NCI-H1930 (cell line): ENCODE measurements at regions not wholly inside any gene's neighbourhood (a gene's known extent, or its start where the extent isn't known, plus 50 kb on each side); places are given as distances from the start of the nearest gene placed in this dataset.

ENCODE experiments used
- DNase-seq, 2 experiments: peaks; one replicate each; lab custom pipeline; 2025; lab: John Stamatoyannopoulos, UW

DNA sequence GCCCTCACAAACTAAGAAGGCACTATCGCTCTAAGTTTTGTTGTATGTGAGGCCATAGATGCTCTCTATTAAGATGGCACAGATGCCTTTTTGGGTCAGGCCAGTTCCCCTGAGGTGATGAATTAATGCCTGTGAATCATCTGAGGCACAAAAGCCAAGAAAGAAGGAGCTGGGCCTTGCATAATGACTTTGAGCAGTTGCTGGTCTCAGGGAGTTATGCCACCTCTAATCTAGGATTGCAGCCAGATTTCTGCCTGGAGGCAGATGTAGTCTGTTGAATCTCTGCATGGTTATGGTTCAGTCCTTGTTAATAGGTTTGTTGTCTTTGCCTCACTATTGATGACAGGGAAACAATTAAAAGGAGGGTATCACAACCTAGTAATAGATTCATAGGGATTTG, 168.1 kb upstream of the CHRM3 start:
- no peak for DNase-seq

DNA sequence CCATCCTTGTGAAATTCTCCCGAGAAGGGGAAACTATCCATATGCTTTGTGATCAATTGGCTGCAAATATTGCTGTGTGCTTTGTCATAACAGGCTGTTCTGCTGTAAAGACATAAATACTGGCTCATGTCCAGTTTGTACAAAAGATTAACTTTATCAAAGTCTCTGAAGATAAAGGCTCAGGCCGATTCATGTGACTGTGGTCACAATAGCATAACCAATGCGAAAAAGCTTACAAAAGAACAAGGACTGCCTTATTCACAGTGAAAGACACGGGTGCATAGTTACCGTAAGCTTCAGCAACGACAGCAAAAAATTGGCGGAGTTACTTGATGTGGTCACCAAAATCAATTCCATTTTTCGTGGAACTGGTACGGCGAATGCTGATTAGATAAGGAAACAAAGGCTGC, 173.6 kb upstream of the CHRM3 start:
- DNase-seq: no peak

DNA sequence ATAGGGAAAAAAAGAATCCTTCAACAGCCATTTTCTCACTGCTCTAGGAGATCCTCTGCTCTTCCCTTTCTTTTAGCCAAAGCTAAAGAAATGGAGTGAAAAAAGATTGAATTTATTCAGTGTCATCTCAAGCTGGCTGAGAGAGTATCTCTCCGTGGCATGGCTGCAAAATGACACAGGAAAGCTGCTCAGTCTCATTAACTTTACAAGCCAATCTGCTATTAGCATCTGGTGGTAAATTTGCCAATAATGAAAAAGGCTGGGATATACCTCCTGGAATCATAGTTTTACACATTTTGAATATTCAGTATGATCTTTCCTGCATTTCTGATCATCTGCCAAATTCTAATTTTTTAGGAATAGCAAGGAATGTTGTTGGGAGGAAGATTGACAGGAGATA, 176.8 kb upstream of the CHRM3 start:
- no peak for DNase-seq

DNA sequence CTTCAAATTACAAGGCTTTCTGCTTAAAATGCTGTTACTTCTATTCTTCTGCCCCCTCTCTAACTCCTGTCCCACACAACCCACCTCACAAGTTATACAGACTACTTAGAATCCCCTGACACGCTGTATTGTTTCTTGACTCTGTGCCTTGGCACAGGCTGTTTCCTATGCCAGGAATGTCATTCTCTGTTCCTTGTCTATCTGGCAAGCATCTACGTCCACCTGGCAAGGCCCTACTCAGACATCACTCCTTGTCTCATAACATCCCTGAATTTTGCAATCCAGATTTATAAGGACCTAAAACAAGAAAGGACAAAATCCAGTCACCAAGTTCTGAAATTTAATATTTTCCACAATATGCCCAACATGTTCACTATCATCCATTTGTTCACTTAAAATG, 182.0 kb upstream of the CHRM3 start:
- DNase-seq: no peak

DNA sequence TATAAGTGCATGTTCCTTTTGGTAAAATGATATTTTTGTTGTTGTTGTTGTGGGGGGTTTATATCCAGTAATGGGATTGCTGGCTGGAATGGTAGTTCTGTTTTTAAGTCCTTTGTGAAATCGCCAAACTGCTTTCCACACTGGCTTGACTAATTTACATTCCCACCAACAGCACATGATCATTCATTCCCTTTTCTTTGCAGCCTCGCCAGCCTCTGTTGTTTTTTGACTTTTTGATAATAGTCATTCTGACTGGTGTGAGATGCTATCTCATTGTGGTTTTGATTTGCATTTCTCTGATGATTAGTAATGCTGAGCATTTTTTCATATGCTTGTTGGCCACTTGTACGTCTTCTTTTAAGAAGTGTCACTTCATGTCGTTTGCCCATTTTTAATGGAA, 188.5 kb upstream of the CHRM3 start:
- no peak for DNase-seq

DNA sequence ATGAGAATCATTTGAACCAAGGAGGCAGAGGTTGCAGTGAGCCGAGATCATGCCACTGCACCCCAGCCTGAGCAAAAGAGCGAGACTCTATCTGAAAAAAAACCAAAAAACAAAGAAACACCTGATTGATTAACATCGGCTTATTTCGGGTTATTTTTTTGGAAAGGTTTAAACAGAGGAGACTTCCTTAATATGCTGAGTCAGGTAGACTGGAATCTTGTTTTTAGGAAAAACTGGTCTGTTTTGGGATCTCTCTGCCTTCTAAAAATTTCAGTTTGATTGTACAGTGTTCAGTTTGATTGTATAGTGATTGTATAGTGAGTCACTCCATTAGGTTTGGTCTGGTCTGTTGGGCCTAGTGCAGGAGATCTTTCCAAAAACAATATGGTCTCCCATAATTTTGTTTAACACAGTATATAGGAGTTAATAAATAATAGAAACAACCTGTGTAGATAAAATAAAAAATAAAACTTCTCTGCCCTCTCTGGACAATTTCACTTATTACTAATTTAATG, 196.3 kb upstream of the CHRM3 start:
- DNase-seq: no peak

DNA sequence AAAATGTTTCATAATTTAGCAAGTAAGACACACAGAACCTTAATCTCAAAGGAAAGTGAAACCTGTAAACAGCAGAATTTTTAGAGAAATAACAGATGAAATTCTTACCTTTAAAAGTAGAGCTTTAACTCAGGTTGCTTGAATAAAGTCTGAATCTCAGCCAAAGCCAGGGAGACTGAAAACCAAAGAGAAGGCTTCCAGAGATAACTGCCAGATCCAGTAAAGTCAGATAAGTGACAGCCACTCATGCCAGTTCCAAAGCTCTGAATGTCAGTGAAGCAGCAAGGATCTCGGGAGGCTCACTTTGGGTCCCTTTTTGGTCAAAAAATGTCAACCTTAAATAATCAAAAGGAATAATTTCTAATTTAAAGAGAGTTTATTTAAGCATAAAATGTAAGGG, 199.9 kb upstream of the CHRM3 start:
- no peak for DNase-seq

DNA sequence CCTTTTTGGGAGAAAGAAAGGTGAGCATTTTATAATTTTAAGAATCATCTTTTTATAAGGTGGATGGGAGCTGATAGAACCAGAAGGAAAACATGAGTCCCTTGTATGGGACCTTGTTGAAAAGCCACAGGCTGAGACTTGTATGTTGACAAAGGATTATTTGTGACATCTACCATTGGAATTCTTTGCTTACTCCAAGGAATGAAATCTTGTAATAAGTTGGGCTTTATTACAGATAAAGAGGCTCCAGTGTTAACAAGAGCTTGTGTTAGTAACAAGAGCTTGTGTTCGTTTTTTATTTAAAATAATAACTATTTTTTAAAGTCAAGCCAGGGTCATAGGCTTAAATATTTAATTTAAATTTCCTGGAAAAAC, 201.1 kb upstream of the CHRM3 start:
- no peak for DNase-seq

DNA sequence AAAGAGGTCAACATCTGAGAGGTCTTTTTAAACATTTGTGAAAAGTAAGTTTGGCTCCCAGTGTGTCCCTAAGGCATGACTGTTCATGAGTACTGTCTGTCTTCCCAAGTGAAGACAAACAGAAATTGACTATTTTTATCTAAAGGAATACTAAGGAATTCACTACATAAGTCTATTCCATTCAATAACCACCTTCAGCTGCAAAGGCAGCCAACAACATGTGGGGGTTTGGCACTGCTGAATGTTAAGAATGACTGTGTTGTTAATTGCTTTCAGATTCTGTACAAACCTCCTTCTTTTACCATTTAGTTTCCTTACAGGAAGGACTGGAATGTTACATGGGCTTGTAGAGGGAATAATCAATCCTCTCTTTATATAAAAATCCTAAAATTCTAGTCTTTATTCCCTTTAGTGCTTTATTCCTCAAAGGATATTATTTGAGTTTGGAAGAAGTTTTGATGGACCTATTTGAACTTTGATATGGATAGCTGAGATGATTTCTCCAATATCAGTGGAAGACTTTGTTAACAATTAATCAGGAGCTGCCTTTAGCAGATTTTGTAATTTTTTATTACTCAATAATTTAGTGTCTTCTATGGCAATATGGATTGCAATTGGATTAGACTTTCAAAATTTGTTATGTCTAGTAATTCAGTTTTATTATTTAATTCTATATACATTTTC, 201.7 kb upstream of the CHRM3 start:
- DNase-seq: no peak

DNA sequence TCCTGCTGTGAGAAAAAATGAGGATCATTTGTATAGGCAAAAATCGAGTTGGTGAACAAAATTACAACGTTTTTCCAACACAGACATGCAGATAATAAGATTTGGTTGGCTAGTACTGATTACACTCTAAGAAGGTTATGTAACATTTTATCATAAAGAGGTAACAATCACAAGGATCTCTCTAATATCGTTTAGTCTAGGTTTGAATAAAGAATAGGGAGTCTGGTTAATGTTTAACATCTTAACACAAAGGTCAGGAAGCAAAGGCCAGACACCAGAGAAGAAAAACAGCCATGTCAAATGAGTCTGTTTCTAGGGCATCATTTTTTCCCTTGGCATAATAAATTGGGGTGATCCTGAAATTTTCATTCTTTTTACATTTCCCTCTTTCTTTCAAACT, 207.4 kb upstream of the CHRM3 start:
- no peak for DNase-seq

DNA sequence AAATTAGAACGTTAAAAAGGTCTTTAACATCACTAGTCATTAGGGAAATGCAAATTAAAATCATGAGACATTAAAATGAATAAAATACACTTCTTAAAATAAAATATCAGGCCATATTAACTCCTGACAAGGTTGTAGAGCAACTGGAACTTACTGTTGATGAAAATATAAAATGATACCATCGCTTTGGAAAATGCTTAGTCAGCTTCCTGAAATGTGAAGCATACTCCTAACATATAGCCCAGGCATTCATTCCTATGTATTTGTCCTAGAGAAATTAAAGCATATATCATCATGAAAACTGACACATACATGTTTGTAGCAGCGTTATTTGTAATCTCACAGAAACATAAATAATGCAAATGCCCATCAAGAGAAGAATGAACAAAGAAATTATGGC, 211.5 kb upstream of the CHRM3 start:
- no peak for DNase-seq

DNA sequence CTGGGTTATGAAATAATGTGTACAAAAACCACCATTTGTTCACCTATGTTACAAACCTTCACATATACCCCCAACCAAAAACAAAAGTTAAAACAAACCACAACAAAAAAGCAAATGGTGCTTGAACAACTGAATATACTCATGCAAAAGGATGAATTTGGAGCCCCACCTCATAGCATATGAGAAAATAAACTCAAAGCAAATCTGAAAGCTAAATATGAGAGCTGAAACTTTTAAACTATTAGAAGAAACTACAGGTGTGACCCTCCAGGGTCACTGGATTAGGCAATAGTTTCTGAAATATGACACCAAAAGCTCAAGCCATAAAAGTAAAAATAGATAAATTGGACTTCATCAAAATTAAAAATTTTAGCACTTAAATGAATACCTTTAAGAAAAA, 215.5 kb upstream of the CHRM3 start:
- no peak for DNase-seq

DNA sequence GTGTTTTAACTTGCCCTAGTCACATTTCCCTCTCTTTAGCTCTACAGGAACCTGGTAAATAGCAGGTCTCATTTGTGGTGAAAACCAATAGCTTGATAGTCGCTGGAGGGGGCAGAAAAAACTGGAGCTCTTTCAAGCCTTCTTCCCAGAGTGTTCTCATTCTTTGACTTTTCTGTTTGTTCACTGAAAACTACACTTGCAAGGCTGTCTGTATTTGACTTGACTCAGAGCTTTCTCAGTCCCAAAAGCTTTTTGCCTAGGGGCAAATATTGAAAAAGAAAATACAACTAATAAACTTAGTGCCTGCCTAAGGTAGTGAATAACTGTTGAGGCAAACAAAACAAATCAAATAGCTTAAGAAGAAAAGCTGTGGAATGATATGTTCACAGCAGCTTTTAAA, 217.1 kb upstream of the CHRM3 start:
- DNase-seq: no peak

DNA sequence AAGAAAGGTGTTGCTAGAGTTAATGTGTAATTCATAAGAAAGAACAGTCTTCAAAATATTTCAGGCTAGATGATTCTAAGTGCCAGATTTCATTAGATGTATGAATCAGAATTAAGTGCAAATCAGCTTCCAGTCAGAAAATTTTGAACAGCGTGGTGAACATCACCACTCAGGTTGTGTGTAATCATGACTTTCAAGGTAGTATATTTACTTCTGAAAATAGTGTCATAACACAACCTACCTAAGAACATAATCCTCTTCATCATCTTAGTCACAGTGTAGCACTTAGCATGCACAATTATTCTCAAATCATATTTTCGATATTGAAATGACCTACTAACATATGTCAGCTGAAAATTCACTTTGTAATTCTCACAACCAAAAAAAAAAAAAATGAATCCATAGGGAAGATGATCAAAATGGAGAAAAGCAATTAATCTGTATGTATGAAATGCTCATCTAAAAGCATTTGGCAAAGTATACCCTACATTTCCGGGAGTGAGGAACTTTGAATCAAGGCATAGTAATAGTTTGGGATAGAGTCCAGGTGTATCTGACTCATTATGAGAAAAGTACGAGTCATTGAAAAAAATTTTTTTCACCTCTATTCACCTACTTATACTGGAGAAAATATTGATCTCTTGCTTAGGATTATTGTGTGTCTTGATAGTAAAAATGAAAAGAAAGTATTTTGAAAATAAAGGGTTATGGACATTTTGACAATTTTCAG, 221.8 kb upstream of the CHRM3 start:
- no peak for DNase-seq

DNA sequence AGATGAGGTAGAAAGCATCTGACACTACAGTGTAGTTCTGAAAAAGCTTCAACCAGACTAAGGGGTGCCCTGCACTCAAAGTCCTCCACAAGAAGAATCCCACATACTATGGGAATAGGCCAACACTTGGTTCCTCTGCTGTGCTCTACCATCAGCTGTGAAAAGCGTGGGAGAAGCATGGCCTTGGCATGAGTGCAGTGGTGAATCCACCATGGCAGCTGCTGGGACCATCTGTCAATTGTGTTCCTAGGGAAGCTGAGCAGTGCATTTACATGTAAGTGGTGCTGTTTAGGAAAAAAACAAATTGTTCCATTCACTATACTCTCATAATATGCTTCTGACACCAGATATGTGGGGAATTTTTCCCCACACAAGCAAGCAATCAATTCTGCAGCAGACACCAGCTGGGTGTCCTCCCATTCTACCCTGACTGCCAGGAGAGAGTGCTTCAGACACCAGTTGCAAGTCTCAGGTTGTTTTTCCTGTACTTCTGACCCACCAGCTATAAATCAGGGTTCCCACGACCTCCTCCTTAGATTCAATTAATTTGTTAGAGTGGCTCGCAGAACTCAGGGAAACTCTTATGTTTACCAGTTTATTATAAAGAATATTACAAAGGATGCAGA, 230.8 kb upstream of the CHRM3 start:
- no peak for DNase-seq

DNA sequence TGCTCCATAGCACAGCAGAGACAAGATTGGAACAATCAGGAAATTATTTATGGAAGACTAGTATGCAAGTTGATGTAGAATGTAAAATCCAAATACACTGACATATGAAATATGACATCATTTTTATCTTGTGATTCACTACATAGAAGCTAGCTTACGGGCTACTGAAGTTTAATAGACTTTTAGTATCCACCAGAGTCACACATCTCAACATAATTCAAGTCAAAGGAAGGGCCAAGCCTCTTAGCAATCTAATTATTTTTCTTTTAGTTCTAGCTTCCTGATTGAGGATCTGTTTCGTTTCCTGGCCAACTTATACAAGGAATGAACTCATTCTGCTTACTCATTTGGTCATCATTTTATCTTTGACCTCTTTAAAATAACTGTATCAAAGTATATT, 234.4 kb upstream of the CHRM3 start:
- DNase-seq: no peak

DNA sequence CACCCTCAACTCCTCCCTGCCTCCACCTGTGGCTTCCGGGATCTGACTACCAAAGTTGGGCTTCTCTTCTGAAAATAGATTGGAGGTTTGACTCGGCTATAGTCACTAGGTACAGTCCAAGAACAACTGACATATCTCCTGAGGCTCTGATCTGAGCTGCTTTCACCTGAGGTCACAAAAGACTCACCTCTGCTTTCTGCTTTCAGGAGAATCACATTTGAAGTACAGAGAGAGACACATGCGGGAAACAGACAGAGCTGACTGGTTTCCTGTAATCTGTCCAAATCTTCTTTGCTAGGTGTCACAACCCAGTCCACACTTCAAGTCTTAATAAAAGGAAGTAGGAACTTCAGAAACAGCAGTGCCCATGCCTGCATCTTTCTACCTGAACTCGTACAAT, 245.4 kb upstream of the CHRM3 start:
- no peak for DNase-seq

DNA sequence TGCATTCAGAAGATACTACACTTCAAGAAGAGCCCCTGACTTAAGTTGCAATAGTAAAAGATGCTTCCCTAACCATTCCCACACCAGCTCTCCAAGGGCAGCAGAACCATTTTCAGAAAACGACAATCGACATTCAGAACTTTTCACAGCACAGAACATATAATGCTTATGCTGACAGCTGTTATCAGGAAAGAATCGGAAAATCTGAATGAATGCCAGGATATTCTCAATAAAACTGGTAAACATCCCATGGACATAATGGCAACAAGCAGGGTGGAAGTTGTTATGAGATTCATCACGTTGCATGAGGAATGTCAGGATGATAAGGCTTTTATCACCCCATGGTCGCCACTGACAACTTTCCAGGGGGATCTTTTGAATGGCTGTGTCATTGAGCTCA, 246.6 kb upstream of the CHRM3 start:
- DNase-seq: no peak

DNA sequence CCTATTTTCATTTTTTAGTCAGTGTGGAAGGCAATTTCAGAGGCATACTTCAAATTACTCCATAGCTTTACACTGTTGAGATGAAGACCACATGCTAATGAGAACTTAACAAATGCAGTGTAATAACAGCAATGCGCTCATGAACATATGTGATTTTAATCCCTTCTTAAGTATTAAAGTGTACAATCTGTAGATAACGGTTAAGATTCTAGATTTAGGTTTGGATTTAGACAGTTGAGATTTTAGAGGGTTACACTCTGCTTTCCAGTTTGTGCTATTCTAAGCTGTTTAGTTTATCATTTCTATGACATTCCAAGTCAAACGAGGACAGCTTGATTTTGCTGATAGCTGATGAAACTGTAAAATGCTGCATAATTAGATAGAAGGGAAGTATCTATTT, 257.8 kb upstream of the CHRM3 start:
- DNase-seq: no peak

DNA sequence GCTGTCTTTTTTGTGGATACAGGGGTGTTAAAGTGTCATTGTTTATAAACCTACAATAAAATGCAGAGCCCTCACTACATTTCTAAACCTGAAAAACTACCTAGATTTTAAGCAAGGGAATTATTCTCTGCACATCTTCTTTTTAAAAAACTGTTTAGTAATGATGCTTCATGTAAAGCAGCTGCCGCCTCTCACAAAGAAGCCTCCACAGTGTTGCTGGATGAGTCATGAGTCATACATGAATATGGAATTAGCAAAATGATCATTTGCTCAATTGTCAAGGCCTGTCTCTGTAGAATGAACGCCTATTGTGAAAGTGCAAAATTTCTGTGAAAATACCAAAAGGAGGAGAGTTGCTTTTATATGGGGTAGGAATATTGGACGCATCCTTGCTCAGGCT, 259.5 kb upstream of the CHRM3 start:
- DNase-seq: no peak

DNA sequence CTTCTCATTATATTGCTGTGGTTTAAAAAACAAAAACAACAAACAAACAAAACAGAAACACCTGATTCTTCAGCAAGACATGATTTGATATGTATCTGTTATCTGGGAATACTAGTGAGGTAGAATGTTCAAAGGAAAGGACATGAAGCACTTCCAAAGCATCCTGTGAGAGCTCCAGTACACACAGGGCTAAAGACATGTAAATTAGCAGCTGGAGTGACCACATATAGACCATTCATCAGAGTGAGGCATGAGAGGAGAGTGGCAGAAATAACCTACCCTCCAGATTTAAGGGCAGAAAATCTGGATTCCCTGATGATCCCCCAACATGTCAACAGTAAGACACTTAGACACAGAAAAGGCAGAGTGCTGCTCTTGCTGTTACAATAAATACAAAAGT, 260.5 kb upstream of the CHRM3 start:
- no peak for DNase-seq

DNA sequence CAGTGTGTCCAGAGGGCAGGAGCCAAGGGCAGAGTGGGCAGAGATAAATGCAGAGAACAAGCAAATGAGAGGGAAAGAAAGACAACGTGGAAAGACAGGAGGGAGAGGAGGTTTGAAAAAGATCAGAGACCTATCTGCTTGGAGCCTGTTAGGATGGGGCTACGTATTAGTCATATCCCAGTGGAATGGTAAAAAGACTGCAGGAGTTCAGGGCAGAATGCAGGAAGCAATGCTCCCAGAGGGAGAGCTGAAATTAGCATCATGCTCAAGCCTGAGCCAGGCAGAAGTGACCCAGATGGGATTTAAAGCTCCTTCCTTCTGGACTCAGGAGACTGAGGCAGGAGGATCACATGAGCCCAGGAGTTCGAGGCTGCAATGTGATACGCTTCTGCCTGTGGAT, 261.3 kb upstream of the CHRM3 start:
- DNase-seq: no peak

DNA sequence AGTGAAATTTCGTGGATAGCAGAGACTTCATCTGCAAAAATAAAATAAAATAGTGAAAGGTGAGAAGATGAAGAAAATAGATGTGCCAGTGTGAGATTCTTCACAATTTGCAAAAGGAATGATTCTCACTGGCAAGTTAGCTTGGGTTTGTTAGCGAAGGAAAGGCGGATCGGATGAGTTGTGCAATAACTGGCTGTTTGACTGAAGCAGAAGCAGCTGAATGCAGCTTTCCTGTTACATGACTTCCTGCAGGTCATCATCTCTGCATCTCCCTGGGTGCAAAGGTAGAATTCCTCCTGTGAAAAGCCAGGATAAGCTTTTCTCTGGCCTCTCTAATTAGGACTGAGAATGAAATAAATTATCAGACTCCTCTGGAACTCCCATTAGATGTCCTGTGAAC, 263.1 kb upstream of the CHRM3 start:
- no peak for DNase-seq
